NCI-H526 treated with DMSO at 0.1 percent for 48 hours (cell line): ENCODE measurements at regions not wholly inside any gene's neighbourhood (a gene's known extent, or its start where the extent isn't known, plus 50 kb on each side); places are given as distances from the start of the nearest gene placed in this dataset.

ENCODE experiments used
- DNase-seq: peaks from one replicate; lab custom pipeline; 2025; lab: John Stamatoyannopoulos, UW

DNA sequence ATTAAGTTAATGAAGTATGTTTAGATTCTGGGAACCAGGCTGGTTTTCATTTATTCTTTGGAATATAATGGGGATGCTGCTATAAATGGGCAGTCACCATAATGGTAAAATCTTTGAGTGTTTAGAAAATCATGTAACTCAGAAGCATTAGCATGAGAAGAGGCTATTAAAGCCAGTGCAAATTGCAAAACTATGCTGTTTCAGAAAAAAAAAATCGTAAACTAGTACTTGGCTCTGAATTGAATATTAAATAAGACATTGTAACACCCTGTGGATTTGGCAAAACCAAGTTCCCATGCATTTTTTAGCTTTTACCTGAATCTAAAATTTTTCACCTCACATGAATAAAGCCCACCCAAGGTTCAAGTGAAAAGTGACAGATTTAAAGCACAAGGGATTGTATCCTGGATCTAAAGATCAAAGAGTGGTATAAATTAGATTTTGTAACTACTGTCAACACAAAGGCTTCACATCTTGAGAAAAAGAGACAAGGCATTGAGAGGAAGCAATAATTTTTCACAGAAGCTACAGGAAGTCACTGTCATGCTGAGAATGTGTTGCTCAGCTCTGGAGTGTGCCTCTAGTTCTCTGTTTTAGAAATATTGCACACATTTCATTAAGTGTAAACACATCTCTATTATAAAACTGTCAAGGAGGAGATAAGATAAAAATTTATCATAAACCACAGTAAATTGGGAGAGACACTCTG, 142.2 kb downstream of the ABCA8 start:
- no peak for DNase-seq

DNA sequence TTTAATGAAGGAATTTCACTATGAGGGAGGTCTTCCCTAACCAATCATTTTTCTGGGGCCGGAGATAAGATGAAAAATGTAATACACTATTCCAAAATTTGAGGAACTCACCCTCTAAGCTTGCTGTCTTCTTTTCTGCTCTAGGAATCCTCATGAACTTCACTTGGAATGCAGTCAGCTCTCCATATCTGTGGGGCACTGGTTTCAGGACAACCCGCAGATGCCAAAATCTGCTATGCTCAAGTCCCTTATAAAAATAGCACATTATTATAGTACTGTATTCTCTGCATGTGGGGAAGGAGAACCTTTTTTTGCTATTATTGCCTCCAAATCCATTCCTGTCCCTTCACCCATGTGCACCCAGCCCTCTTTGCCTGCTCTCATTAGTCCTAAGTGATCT, 146.0 kb downstream of the ABCA8 start:
- DNase-seq: no peak

DNA sequence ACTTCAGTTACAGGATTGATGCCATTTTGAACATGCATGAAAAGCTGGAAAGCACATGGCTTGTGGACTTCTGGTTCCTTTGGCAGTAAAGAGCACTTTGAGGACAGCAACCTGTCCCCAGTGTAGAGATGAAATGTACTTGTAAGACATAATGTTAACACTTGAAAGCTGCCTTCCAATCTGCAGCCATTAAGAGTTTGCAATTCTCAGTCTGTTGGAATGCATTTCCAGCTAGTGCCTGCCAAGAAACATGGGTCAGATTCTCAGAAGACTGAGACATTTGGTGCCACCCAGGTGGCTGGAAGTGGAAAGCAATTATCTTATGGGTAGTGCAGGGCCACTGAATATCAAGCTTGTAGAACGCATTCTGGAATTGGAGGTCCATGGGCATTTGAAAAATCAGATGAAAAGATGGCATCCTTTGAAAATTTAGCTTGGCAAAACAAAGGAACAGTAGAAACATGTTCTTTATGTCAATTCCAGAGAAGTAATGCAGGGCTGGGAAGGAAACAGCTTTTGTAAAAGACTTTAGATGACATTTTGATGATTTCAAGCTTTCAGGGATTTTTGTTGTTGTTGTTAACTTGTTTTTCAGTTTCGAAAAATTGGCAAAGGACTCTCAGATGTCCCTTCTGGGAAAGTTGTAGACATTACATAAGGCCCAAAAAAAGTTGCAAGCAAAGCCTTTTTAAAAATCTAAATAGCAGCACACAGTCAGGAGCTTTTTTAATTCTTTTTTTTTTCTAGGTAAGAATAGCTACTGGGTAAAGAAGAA, 147.0 kb downstream of the ABCA8 start:
- DNase-seq: no peak

GRCh38 chr17:68805609-68806008, 149.6 kb downstream of the ABCA8 start:
- DNase-seq: no peak

- DNase-seq: no peak
These were observed 150.2 kb downstream of the ABCA8 start for GRCh38 chr17:68804777-68805520.

- DNase-seq: no peak
These were observed 151.8 kb downstream of the ABCA8 start for GRCh38 chr17:68803164-68803929.

DNA sequence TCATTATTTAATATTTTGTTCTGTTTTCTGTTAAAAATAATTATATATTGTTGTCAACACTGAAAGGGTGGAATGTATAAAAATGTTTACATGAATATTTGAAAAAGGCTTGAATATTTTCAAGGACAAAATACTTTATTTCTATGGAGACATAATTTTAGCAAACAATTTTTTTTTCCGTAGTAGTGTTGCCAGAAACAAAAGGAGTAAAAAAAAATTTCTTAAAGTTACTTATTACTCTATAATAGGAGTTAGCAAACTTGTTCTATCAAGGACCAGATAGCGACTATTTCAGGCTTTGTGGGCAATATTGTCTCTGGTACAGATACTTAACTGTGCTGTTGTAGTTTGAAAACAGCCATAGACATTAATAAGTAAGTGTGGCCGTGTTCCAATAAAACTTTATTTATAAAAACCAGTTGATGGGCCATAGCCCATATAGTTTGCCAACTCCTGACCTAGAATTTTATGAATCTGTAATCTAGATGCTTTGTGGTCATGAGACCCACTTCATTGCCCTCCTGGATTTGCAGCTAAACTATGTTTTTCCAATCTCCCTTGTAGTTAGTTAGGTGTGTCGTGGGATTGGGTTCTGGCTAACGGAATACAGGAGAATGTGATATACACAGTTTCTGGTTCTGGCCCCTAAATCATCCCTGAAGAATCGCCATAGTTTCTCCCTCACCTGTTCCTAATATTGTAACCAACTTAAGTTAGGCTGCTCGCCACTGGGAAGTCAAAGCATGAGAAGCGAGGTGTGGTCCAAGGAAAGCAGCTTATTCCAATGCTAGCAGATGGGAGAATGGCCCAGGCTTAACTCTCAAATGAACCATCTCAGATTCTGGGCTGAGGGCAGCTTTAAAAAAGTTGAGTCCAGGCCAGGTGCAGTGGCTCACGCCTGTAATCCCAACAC, 153.6 kb downstream of the ABCA8 start:
- no peak for DNase-seq

- DNase-seq: no peak
These were observed 154.4 kb downstream of the ABCA8 start for GRCh38 chr17:68800751-68801150.

DNA sequence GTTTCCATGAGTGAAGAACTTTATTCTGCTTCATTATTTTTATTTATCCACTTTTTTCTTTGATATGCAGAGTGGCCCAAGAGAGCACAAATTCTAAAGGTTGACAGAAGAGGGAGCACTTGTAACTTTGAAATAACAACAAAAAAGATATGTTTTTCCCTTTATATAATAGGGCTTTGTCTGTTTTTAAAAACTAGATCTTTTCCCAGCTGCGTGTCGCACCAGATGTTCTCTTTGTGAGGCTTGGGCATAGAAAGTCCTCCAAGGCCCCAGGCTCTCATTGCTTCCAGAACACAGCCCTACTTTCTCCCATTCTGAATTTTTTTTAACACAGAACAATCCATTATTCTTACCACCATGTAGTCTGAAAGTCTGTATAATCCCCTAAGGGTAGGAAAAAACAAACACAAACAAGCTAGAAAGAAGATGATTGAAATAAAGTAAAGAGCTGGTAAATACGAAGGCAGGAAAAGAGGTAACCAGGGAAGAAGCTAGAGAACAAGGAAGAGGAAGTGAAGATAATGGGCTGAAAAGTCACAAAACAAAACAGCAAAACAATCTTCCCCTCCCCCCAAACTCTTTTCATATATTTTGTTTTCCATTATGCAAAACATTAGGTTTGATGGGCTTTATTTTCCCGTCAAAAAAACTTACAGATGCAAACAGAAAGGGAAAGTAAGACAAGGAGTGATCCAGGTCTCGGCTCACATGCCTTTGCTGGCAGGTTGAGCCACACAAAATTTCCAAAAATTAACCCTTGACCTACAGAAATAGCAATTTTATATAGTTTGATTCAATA, 160.4 kb downstream of the ABCA8 start:
- no peak for DNase-seq

- DNase-seq: no peak
These were observed 162.3 kb downstream of the ABCA8 start for GRCh38 chr17:68792873-68793272.

DNA sequence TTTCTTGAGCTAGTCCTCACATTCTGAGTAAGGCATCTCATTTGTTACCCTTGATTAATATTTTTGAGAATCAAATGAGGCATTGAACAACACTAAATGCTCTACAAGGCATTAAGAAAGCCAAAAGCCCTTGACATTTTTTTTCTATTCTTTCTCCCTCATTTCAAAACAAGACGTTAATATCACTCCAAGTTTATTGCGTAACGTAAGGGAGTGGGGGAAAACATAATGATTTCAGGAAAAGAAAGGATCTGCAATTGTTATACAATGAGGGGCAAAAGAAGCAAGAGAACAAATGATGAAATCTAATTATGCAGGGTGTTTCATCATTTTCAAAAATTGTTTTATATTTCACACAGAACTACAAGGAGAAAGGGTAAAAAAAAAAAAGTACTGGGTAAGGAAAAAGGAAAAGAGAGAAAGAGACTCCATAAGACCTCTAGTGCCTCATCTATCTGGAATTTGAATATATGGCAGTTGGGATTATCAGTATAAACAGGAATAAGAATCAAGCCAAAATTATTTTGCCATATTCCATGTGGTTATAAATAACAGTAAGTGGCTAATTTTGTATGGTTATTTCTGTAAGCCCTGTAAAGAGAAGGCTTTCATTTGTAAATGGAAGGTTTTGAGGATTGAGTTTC, 163.0 kb downstream of the ABCA8 start:
- DNase-seq: no peak

- no peak for DNase-seq
These were observed 164.3 kb downstream of the ABCA8 start for GRCh38 chr17:68790931-68791330.

- no peak for DNase-seq
These were observed 164.7 kb downstream of the ABCA8 start for GRCh38 chr17:68790492-68790891.

GRCh38 chr17:68789203-68789962, 165.8 kb downstream of the ABCA8 start:
- no peak for DNase-seq

- DNase-seq: no peak
These were observed 169.4 kb downstream of the ABCA8 start for GRCh38 chr17:68785565-68786486.

GRCh38 chr17:68784431-68784830, 170.8 kb downstream of the ABCA8 start:
- DNase-seq: no peak

GRCh38 chr17:68783861-68784260, 171.3 kb downstream of the ABCA8 start:
- no peak for DNase-seq

DNA sequence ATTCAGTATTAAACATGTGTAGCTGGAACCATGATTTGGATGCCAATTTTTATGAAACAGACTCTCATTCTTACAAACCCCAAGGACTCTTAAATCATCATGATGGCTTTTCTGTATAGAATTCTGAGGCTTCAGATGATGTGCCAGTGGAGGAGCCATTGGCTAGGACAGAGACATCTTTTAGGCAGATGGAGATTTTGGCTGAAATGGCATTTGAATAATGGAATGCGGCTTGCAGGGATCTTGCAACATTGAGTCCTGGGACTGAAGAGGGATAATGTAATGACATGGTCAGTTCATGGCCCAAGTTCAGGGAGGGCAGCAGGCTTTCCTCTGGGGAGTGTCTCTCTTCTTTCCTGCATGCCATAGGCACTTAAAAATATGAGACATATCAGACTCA, 172.4 kb downstream of the ABCA8 start:
- DNase-seq: no peak
